ENCODE measurements at regions not wholly inside any gene's neighbourhood (a gene's known extent, or its start where the extent isn't known, plus 50 kb on each side); places are given as distances from the start of the nearest gene placed in this dataset.

DNA sequence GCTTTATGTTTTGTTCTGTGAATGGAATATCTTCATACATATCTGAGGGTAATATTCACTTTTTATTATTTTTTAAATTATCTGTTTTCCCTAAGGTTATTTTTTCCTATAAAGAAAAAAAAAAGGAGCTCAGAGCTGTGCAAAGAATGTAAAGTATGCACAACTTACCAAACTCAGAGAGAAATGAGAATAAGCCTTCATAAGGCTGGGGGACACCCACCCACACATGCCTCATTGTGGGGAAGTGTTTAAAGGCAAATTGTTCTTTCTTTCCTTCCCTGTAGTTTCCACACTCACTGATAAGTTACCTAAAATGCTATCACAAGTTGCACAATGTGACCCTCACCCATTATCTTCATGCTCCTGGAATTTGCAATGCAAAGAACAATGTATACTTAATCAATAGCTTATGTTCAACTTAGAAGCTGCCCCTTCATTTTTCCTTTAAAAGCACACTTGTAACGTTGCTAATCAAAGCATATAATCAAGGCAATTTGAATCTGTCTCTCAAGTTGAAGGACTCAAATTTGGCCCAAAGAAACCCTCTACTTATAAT is 108.1 kb downstream of the GNAT3 start:
- no peak for DNase-seq

GRCh38 chr7:80401708-80402107 is 110.2 kb downstream of the GNAT3 start:
- no peak for DNase-seq

DNA sequence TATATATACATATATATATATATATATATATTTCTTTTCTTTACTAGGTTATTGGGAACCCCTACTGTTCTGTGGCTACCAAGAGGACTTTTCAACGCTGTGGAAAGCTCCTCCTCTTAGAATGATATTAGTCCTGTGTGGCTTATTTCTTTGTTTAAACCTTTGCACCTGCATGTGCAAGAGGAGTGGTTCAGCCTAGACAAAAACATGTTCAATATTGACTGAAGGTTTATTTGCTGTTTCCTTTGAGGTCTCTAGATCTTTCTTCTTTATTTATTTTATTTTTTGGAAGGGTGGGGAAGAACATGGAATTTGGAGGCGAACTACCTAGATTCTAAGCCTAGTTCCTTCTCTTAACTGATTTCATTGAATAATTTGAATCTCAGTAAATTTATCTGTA is 118.1 kb downstream of the GNAT3 start:
- DNase-seq, result no peak

DNA sequence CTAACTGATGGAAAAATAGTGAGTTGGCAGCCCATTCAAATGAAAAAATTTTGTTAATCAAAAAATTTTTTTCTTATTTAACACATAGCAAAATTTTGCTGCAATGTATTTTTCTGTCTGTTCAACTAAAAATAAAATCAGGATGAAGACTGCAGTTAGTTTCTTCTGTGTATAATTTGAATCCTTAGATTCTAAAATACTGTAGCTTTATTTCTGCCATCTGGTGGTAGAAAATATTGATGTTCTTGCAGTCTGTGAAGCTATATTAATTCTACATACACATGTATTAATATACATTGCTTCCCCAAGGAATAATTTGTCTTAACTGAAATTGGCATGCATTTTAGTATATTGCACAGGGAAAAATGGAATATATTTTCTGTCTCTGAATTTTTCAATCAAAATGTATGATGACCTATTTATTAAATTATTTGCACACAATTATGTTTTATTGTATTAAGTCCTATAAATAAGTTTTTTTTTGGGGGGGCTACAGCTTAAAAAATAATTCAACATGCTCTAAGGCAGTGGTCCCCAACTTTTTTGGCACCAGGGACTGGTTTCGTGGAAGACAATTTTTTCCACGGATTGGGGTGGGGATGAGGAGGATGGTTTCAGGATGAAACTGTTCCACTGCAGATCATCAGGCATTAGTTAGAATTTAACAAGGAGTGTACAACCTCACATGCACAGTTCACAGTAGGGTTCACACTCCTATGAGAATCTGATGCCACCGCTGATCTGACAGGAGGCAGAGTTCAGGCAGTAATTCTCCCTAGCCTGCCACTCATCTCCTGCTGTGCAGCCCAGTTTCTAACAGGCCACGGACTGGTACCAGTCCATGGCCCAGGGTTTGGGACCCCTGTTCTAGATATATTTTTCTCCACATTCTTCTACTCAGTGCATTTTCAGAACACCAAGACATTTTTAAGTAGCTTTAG is 119.4 kb downstream of the GNAT3 start:
- no peak for DNase-seq

GRCh38 chr7:80387634-80388193 is 124.2 kb downstream of the GNAT3 start:
- DNase-seq, result no peak

DNA sequence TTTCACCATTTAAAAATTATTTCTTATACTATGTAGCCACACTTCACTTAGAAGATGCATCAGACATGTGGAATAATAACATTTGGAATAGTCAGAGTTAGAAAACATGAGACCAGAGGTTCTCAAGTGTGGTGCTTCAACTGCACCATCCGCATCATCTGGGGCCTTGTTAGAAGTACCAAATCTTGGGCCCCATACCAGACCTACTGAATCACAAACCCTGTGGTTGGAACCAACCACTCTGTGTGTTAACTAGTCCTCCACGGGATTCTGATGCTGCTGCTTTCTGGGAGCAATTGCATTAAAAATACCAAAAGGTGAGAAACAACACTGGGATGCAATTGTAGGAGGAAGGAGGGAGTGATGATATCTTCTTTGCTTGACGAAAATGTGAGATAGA is 125.2 kb downstream of the GNAT3 start:
- no peak for DNase-seq

- no peak for DNase-seq
These were observed 126.4 kb downstream of the GNAT3 start for GRCh38 chr7:80385508-80385907.

DNA sequence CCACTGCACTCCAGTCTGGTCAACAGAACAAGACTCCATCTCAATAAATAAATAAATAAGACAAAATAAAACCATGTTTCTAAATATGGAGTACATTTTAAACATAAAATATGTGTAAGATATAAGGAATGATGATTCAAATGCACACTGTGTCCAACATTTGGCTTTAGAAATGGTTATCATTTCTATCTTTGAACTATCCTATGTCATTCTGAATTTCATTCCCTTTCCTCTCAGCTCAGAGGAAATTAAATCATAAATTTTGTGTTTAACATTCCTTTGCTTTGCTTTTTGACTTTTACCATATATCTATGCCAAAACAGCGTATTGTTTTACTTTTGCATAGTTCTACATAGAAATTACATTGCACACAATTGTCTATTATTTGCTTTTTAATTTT is 130.9 kb downstream of the GNAT3 start:
- DNase-seq, result no peak

DNA sequence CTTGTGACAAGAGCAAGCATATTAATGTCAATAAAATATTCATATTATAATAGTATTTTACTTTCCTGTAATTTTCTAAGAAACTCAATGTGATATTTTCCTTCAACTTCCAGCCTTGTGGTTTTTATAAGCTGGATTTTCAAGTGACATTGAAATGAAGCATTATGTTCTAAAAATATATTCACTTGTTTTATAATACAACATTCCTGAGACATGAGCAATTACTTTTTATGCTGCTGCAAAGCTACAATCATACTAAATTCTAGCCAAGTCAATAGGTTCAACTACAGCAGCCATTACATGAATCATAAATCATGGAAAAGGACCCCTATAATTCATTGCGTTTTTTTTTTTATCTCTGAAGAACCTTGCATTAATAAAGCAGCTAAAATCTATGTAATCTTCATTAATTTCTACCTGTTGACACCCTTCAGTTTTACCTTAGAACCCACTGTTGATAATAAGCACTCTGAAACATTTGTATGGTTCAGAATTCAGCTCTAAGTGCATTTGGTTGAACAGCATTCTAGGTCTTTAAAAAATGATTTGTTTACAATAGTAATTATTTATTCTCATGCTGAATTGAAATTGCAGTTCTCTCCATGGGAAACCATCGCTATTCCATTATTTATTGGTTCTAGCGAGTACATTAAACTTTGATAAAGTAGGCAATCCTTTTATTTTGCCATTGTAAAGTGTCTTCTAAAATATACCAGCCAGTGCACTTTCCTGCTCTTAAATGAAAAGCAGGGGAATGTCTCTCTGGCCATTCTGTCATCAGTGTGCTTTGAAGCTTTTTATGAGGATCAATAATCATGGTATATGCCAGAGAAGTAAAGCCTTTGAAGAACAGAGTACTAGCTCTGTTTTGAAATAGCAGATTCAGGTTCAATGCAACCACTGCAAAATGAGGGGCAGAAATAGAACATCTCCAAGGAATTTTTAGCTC is 132.6 kb downstream of the GNAT3 start:
- DNase-seq, result no peak

GRCh38 chr7:80374321-80374720 is 137.5 kb downstream of the GNAT3 start:
- DNase-seq, result no peak

DNA sequence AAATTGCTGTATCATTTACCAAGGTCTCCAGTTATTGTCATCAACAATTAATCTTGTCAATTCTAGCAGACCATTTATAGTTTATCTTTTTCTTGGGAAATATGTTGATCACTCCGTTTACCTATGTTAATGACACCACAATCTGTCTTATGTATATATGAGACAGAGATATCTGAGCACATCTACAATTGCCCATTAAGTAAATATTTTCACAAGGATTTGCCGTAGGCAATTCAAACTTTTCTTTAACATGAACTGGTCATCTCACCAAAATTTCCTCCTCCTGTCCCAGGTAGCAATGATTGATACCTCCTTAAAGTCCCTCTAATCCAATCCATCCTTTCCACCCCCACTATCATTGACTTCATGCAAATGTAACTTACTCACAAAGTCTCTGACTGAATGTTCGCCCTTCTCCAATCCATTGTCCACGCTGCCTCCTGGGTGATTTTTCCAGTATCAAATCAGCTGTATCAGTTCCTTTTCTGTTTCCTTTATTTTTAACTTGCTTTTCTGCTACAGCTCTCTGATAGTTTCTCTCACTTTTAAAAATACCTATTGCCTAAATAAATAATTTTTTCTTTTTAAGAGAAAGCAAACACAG is 138.3 kb downstream of the GNAT3 start:
- no peak for DNase-seq

DNA sequence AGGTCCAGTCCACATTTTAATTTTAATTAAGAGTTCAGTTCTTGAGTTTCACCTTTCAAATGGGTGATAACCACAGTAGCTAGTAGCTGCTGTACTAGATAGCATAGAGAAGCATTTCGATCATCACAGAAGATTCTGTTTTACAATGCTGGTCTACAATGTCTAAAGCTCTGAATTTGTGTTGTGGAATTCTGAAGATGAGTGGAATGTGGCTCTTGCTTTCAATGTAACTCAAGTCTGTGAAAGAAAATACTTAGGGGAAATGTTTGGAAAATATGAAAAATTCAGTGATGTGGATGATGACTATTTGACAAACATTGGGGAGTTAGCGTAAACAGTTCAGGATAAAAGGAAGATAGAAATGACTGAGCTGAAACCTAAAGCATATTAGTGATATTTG is 139.4 kb downstream of the GNAT3 start:
- DNase-seq, result no peak

GRCh38 chr7:80370587-80370986 is 141.3 kb downstream of the GNAT3 start:
- no peak for DNase-seq

DNA sequence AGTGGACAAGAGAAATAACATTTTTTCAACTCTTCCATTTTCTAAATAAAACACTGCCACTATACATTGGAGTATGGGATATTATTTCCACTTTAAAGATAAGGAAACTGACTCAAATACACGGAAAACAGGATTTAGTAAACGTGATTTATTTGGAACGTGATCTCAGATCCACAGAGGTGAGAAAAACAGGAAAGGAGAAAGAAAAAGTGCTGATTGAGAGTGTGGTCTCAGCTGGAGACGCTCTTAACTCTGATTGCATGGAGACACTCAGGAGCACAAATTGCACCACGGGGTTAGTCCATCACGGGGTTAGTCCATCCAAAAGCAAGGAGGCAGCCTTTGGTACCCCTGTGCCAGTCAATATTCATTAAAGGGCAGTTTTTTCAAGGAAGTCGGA is 142.5 kb downstream of the GNAT3 start:
- DNase-seq, result no peak

DNA sequence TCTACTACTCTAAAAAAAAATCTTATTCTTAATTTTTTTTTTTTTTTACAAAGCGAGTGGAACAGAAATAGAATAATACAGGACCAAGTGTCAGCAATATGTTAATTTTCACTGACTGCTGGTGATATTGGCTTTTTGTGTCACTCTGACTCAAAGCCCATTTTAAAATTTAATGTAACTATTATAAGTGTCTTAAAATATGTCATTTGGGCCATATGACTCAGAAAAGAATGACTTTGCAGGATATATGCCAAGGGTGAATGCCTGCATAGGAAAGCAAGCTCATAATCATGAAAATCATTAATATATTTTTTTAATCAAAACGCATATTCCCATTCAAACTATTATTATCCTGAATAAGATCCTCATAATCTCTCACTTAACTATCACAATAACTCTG is 149.2 kb downstream of the GNAT3 start:
- DNase-seq, result no peak

DNA sequence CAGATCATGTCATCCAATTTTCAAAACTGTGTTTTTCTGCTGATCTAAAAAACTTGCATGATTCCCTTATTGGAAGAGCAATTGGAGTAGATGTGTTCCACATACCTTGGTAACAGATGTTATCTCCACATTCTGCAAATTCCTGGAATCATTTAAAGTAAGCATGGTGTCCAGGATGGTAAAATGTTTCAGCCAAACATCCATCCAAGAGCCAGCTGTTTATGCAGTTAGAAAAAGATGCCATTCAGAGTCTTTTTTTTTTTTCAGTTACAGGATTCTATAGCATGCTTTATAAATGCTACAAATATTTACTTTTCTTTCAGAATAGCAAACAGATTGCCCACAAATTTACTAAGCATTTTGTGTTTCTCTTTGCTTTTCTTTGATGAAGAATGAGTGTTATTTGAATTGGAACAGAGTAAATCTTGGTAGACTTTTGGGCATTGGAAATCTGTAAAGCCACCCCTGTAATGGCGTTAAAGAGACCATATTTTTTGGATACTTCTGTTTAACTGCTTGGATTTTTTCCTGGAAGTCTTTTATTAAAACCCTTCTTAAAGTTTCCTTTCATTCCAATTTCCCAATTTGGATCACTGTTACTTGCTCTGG is 149.8 kb downstream of the GNAT3 start:
- DNase-seq, result no peak

- no peak for DNase-seq
These were observed 152.4 kb downstream of the GNAT3 start for GRCh38 chr7:80359476-80359875.

DNA sequence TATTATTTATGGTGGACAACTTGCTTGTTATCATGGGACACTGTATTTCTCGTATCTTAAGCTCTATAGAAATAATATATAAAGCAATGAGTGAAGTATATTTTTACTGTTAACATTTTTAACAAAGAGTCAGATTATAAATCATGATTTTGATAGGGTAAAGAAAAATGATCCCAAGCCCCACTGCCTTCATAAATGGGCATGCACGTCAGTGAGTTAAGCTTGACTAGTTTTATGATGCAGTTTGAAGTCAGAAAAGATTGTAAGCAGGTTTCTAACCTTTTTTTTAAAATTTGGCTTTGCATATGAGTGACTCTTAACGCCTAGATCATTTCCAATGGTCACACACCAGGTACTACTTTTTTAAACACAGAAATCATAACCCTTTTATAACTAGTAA is 152.8 kb downstream of the GNAT3 start:
- no peak for DNase-seq

DNA sequence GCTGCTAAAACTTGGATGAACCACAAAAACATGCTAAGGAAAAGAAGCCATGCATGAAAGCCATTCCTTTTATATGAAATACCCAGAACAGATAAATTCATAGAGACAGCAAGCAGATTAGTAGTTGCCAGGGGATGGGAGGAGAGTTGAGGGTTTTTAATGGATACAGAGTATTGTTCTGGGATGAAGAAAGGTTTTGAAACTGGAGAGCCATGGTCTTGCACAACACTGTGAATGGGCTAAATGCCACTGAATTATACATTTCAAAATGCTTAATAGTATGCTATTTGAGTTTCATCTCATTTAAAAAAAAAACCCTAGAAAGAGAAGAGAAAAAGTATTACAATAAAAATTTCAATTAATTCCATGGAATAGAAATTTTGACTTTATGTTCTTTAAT is 154.3 kb downstream of the GNAT3 start:
- no peak for DNase-seq

GRCh38 chr7:80350430-80350829 is 161.4 kb downstream of the GNAT3 start:
- DNase-seq, result no peak

DNA sequence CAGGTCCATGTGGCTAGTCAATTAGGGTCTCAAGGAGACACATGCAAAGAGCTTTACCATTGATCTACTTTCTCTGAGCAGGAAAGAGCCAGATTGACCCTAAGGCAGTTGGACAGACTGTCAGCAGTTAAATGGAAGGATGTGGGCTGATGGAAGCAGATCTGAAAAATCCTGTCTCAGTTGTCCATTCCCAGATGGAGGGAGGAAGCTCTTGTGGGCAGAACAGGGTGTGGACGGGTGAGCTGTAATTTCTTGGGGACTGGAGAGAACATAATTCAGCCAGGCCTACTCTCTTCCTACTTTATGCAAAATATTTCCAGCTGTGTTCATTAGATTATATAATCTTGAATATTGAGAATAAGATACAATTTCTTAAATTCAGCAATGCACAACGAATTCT is 163.6 kb downstream of the GNAT3 start:
- no peak for DNase-seq

DNA sequence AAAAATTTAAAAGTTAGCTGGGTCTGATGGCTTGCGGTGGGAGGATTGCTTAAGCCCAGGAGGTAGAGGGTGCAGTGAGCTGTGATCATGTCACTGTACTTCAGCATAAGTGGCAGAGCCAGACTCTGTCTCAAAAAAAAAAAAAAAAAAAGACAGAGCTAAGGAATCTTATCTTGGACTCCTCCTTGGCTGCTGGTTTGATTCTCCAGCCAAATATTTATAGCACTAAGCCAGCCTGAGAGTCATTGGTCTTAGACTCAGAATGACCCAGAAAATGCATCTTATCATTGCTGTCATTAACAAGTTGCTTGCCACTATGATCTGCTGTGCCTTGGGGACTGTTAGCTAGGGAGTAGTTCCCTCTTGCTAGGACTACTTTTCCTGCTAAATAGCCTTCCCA is 164.7 kb downstream of the GNAT3 start:
- DNase-seq, result no peak
